OCI-LY1 (cell line): ENCODE measurements at regions not wholly inside any gene's neighbourhood (a gene's known extent, or its start where the extent isn't known, plus 50 kb on each side); places are given as distances from the start of the nearest gene placed in this dataset.

ENCODE experiments used
- H2AFZ ChIP-seq: fragments of 200-600 bp; sonication (generic), shearing (Covaris generic); 2 replicates; pipeline ENCODE4 v1.6.0; 2014; ENCODE audit warnings: antibody characterized with exemption, mild to moderate bottlenecking, low read length
- H3F3A ChIP-seq: fragments of 200-600 bp; sonication (generic), shearing (Covaris generic); 2 replicates; pipeline ENCODE4 v1.6.0; 2014; ENCODE audit warnings: mild to moderate bottlenecking, antibody characterized with exemption, low read length, moderate library complexity; ENCODE audit not compliant: insufficient read depth
- H3K27ac ChIP-seq: fragments of 200-600 bp; sonication (generic); 2 replicates; pipeline ENCODE4 v1.5.1; 2014; ENCODE audit warnings: low read length, mixed run types, mild to moderate bottlenecking, low read depth; ENCODE audit not compliant: poor library complexity, severe bottlenecking
- H3K27me3 ChIP-seq: fragments of 200-600 bp; sonication (generic); 2 replicates; pipeline ENCODE4 v1.6.0; 2014; ENCODE audit warnings: antibody characterized with exemption, mild to moderate bottlenecking, low read length, moderate library complexity; ENCODE audit not compliant: insufficient read depth
- H3K36me3 ChIP-seq: fragments of 200-600 bp; sonication (generic); 2 replicates; pipeline ENCODE4 v1.6.1; 2014; ENCODE audit warnings: mild to moderate bottlenecking, antibody characterized with exemption, low read length, moderate library complexity, mixed read lengths; ENCODE audit not compliant: insufficient read depth
- H3K4me1 ChIP-seq: fragments of 200-600 bp; sonication (generic); 2 replicates; pipeline ENCODE4 v1.5.1; 2014; ENCODE audit warnings: mild to moderate bottlenecking, low read length, moderate library complexity; ENCODE audit not compliant: insufficient read depth, severe bottlenecking
- H3K4me2 ChIP-seq: fragments of 200-600 bp; sonication (generic), shearing (Covaris generic); 2 replicates; pipeline ENCODE4 v1.6.1; 2014; ENCODE audit warnings: low read length
- H3K4me3 ChIP-seq: fragments of 200-600 bp; sonication (generic); 2 replicates; pipeline ENCODE4 v1.5.1; 2014; ENCODE audit warnings: low read length, low read depth, mild to moderate bottlenecking, mixed read lengths; ENCODE audit not compliant: poor library complexity, severe bottlenecking
- H3K79me2 ChIP-seq: fragments of 200-600 bp; shearing (Covaris generic); 2 replicates; pipeline ENCODE4 v1.6.1; 2016; ENCODE audit warnings: mixed run types, low read length, mixed read lengths; ENCODE audit not compliant: insufficient read depth
- H3K9ac ChIP-seq: fragments of 200-600 bp; sonication (generic), shearing (Covaris generic); 2 replicates; pipeline ENCODE4 v1.6.1; 2014; ENCODE audit warnings: mild to moderate bottlenecking, low read length, mixed read lengths
- H3K9me2 ChIP-seq: fragments of 200-600 bp; sonication (generic), shearing (Covaris generic); 2 replicates; pipeline ENCODE4 v1.6.1; 2014; ENCODE audit warnings: low read depth, mild to moderate bottlenecking, low read length, mixed read lengths
- H3K9me3 ChIP-seq: fragments of 200-600 bp; shearing (Covaris generic); 2 replicates; pipeline ENCODE4 v1.6.1; 2014; ENCODE audit warnings: low read length, mixed read lengths
- H4K20me1 ChIP-seq: fragments of 200-600 bp; sonication (generic), shearing (Covaris generic); 2 replicates; pipeline ENCODE4 v1.6.0; 2016; ENCODE audit warnings: mild to moderate bottlenecking, low read length; ENCODE audit not compliant: insufficient read depth
- EZH2 ChIP-seq: fragments of 200-600 bp; sonication (generic), shearing (Covaris generic); IDR thresholded peaks from 2 replicates; pipeline ENCODE4 v1.8.0; 2017; ENCODE audit warnings: borderline replicate concordance, mixed run types, mild to moderate bottlenecking, antibody characterized with exemption, low read length, moderate library complexity, mixed read lengths
- TF ChIP-seq, protein P1 (sequence below): fragments of 200-600 bp; sonication (generic), shearing (Covaris generic); IDR thresholded peaks from 2 replicates; pipeline ENCODE4 v1.5.1; 2017; ENCODE audit warnings: mild to moderate bottlenecking, antibody characterized with exemption, low read length, moderate library complexity, mixed read lengths

DNA sequence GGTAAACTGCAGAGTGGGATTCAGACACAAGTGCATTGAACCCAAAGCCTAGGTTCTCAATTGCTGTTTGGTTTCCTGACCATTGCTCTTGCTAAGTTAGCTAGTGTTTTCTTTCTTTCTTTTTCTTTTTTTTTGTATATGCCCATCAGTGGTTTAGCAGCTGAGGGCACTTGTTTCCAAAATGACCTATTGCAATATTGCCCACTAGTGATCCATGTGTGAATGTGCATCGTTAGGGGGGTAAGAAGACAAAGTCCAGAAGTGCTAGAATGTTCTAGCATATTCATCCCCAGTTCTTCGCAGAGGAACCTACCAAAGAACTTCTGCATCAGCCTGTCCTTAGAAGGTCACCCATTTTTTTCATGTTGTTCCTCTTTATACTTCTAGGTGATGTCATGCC lies 252.8 kb upstream of the GPR26 start:
- no peak overlapping the region for H2AFZ ChIP-seq
- TF ChIP-seq EZH2, result no peak
- TF ChIP-seq, protein P1, sequence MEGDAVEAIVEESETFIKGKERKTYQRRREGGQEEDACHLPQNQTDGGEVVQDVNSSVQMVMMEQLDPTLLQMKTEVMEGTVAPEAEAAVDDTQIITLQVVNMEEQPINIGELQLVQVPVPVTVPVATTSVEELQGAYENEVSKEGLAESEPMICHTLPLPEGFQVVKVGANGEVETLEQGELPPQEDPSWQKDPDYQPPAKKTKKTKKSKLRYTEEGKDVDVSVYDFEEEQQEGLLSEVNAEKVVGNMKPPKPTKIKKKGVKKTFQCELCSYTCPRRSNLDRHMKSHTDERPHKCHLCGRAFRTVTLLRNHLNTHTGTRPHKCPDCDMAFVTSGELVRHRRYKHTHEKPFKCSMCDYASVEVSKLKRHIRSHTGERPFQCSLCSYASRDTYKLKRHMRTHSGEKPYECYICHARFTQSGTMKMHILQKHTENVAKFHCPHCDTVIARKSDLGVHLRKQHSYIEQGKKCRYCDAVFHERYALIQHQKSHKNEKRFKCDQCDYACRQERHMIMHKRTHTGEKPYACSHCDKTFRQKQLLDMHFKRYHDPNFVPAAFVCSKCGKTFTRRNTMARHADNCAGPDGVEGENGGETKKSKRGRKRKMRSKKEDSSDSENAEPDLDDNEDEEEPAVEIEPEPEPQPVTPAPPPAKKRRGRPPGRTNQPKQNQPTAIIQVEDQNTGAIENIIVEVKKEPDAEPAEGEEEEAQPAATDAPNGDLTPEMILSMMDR, result no peak
- no peaks in the 10 kb centered on the region for H3K27me3 ChIP-seq
- no peak overlapping the region for H3K27ac ChIP-seq
- H3K9me3 ChIP-seq, result no peaks in the 10 kb centered on the region
- H3K36me3 ChIP-seq, result no peaks in the 10 kb centered on the region
- H3K9ac ChIP-seq, result no peak overlapping the region
- H3K4me1 ChIP-seq, result no peaks in the 10 kb centered on the region
- no peak overlapping the region for H3K4me3 ChIP-seq
- no peaks in the 10 kb centered on the region for H4K20me1 ChIP-seq
- no peaks in the 10 kb centered on the region for H3F3A ChIP-seq
- no peaks in the 10 kb centered on the region for H3K9me2 ChIP-seq
- no peak overlapping the region for H3K4me2 ChIP-seq
- no peaks in the 10 kb centered on the region for H3K79me2 ChIP-seq

DNA sequence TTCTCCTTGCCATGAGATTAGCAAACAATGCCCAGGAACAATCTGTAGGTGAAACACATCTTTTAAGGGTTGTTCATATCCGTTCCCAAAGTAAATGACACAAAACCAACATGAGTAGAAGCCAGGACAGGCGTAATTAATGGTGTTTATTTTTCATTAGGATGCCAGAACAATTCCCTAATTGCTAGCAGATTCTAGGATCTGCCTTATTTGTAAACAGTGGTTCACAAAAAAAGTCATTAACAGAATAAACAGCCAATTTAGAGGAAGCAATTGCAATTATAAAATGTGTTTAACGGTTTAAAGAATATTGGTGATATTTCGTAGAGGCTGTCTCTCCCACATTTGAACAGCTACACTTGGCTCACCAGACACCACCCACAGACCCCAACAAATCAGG lies 250.6 kb upstream of the GPR26 start:
- H3K4me3 ChIP-seq, result no peak overlapping the region
- H3F3A ChIP-seq, result no peaks in the 10 kb centered on the region
- H3K9me2 ChIP-seq, result no peaks in the 10 kb centered on the region
- H3K4me2 ChIP-seq, result no peak overlapping the region
- H4K20me1 ChIP-seq, result no peaks in the 10 kb centered on the region
- H3K9ac ChIP-seq, result no peak overlapping the region
- H3K9me3 ChIP-seq, result no peaks in the 10 kb centered on the region
- H3K79me2 ChIP-seq, result no peaks in the 10 kb centered on the region
- H3K4me1 ChIP-seq, result no peaks in the 10 kb centered on the region
- H3K27me3 ChIP-seq, result no peaks in the 10 kb centered on the region
- TF ChIP-seq, protein P1, result no peak
- no peak for TF ChIP-seq EZH2
- no peaks in the 10 kb centered on the region for H3K36me3 ChIP-seq
- H2AFZ ChIP-seq, result no peak overlapping the region
- no peak overlapping the region for H3K27ac ChIP-seq

DNA sequence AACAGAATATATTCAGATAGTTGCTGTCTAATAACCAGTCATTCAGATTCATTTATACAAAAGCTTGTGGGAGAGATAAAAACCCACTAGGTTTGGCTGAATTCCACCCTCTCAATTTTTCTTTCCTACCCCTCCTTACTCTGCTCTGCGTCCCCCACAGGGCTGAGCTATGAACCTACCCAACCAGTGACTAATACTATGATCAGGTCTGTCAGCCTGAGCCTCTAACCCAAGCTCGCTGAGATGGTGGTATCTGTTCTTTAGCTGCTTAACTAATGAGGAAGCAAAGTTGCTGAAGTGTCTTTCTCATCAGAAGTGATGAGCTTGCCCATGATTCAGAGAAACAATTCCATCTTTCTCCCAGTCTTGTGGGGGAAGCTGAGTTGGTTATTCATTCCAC lies 248.7 kb upstream of the GPR26 start:
- no peaks in the 10 kb centered on the region for H3F3A ChIP-seq
- H3K4me2 ChIP-seq, result no peak overlapping the region
- no peaks in the 10 kb centered on the region for H3K36me3 ChIP-seq
- no peaks in the 10 kb centered on the region for H3K9me2 ChIP-seq
- no peaks in the 10 kb centered on the region for H3K79me2 ChIP-seq
- H3K4me3 ChIP-seq, result no peak overlapping the region
- no peak overlapping the region for H3K9ac ChIP-seq
- H3K4me1 ChIP-seq, result no peaks in the 10 kb centered on the region
- H3K27me3 ChIP-seq, result no peaks in the 10 kb centered on the region
- H3K9me3 ChIP-seq, result no peaks in the 10 kb centered on the region
- H3K27ac ChIP-seq, result no peak overlapping the region
- H2AFZ ChIP-seq, result no peak overlapping the region
- TF ChIP-seq, protein P1, result no peak
- TF ChIP-seq EZH2, result no peak
- H4K20me1 ChIP-seq, result no peaks in the 10 kb centered on the region
